K562 (cell line): ENCODE measurements at regions not wholly inside any gene's neighbourhood (a gene's known extent, or its start where the extent isn't known, plus 50 kb on each side); places are given as distances from the start of the nearest gene placed in this dataset.

ENCODE experiments used
- BCLAF1 ChIP-seq, 2 experiments: fragments of 450-650 bp in 1 of 2; IDR thresholded peaks; 2 replicates each; pipeline ENCODE4 v1.6.1; 2011 to 2017; ENCODE audit warnings: low read depth in 2 of 2, antibody characterized with exemption in 1 of 2, borderline replicate concordance in 1 of 2, low read length in 1 of 2, mild to moderate bottlenecking in 1 of 2, mixed read lengths in 1 of 2; ENCODE audit not compliant: control insufficient read depth in 1 of 2
- ESRRA ChIP-seq: fragments of 450-650 bp; IDR thresholded peaks from 2 replicates; pipeline ENCODE4 v1.6.1; 2014; ENCODE audit warnings: low read depth, mild to moderate bottlenecking, moderate library complexity, borderline replicate concordance
- EZH2 ChIP-seq: IDR thresholded peaks from 2 replicates; pipeline ENCODE4 v1.6.1; 2012; ENCODE audit warnings: low read depth, mild to moderate bottlenecking, inconsistent platforms, low read length, borderline replicate concordance
- HDAC6 ChIP-seq: IDR thresholded peaks from 2 replicates; pipeline ENCODE4 v1.6.1; 2012; ENCODE audit warnings: low read depth, mild to moderate bottlenecking, control low read depth, inconsistent platforms, low read length, moderate library complexity
- HMGXB4 ChIP-seq: sonication (generic); formaldehyde crosslinking; IDR thresholded peaks from 2 replicates; pipeline ENCODE4 v1.8.1; 2023; ENCODE audit warnings: mild to moderate bottlenecking, missing genetic modification reagents
- TARDBP ChIP-seq: fragments of 450-650 bp; IDR thresholded peaks from 2 replicates; pipeline ENCODE4 v1.6.1; 2016
- ZNF384 ChIP-seq: IDR thresholded peaks from 2 replicates; pipeline ENCODE4 v1.6.1; 2012; ENCODE audit warnings: low read depth, low read length, improper control_type of control experiment

- TF ChIP-seq BCLAF1 (IDR thresholded peaks at IDR 0.05; ENCODE audit: borderline replicate concordance in 1 of 2, control insufficient read depth in 1 of 2, low read depth in 2 of 2, low read length in 1 of 2) (no peak), ESRRA (no peak), HMGXB4 (CRISPR knock-in tag) (no peak), HDAC6 (no peak), TARDBP (no peak), ZNF384 (no peak), EZH2 (no peak)
Measured at GRCh38 chr3:153079386-153079785, 82.6 kb upstream of the RAP2B start.
